ENCODE measurements at regions not wholly inside any gene's neighbourhood (a gene's known extent, or its start where the extent isn't known, plus 50 kb on each side); places are given as distances from the start of the nearest gene placed in this dataset.
"Not testable (repeated sequence)": the region's sequence is repeated elsewhere in the genome, so short reads cannot be mapped to it uniquely, and the experiment has no call there.

DNA sequence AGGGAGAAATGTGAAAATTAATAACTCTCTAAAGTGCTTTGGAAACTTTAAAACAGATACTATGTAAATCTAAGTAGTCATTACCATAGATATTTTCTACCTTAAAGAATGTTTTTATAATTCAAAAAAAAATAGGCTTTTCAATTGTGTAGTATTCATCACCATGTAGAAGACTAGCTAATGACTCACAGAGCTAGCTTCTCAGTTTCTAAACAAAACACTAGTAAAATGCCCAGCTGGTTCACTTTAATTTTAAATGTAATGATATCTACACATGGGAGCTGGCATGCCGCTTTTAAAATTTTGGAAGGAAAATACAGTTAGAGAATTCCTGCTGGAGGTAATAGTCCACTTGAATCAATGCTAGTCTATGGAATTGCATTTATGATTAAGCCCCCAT is 509.8 kb downstream of the CSNK1G3 start (continued):
- no peak for TF ChIP-seq REST (IDR thresholded peaks at IDR 0.05; ENCODE audit: low read depth)

DNA sequence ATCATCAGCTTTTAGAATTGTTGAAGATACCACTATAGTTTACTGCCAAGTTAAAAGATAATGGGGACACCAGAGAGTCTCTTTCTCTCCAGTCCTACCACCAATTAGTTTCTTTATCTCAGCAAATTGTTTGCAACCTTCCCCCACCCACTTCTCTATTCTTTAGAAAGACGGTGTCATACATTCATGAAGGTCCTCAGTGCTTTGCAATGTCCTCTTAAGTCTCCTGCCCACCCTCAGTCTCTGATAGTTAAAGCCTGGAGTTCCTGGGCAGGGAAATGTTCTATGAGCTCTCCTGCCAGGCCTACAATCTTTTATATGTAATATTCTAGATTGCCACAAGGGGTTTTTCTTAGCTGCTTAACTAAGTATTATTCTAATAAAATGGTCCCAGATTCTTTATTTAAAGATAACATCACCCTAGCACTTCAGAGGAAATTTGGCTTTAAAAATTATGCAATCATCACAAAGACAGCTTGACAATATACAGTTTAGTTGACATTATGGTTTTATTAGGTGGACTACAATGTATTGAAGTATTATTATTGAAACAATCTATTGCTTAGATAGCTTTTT is 509.2 kb downstream of the CSNK1G3 start:
- ATAC-seq (no peak), DNase-seq (ENCODE audit: low read depth, low spot score) (no peak)
- ChIA-PET RAD21 (ENCODE audit: low non-redundant PET in 1 of 2, low total read pairs in 2 of 2, uncharacterized antibody in 2 of 2, unreplicated experiment in 2 of 2) (no interaction called here), POLR2A (no interaction called here), CTCF (no interaction called here)
- no TSS peak for BruUV-seq (replicated peaks)
- no peaks in the 10 kb centered on the region for H3K27me3 ChIP-seq (ENCODE audit: insufficient read depth, low read length)
- peak overlapping the region; percentile 22 for H2AFZ ChIP-seq (ENCODE audit: low read depth, low read length, poor library complexity, severe bottlenecking)
- H3K9ac ChIP-seq (ENCODE audit: low read length) = no peak overlapping the region
- H3K4me2 ChIP-seq (ENCODE audit: low read length) = no peak overlapping the region
- intact Hi-C loops (cut with micrococcal nuclease) = no loop called here
- TF ChIP-seq, protein P1, sequence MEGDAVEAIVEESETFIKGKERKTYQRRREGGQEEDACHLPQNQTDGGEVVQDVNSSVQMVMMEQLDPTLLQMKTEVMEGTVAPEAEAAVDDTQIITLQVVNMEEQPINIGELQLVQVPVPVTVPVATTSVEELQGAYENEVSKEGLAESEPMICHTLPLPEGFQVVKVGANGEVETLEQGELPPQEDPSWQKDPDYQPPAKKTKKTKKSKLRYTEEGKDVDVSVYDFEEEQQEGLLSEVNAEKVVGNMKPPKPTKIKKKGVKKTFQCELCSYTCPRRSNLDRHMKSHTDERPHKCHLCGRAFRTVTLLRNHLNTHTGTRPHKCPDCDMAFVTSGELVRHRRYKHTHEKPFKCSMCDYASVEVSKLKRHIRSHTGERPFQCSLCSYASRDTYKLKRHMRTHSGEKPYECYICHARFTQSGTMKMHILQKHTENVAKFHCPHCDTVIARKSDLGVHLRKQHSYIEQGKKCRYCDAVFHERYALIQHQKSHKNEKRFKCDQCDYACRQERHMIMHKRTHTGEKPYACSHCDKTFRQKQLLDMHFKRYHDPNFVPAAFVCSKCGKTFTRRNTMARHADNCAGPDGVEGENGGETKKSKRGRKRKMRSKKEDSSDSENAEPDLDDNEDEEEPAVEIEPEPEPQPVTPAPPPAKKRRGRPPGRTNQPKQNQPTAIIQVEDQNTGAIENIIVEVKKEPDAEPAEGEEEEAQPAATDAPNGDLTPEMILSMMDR (IDR thresholded peaks at IDR 0.05 in 2 of 3, conservative IDR thresholded peaks at IDR 0.05 in 1 of 3; ENCODE audit: borderline replicate concordance in 1 of 3, insufficient read depth in 1 of 3, low read depth in 2 of 3, low read length in 2 of 3) = peak in 1 of 3 experiments; percentile 5; a peak in 1 of 6 replicates
- TF ChIP-seq CEBPB (IDR thresholded peaks at IDR 0.05; ENCODE audit: low read depth) (no peak), EGR1 (IDR thresholded peaks at IDR 0.05; ENCODE audit: low read depth) (no peak), POLR2AphosphoS5 (IDR thresholded peaks at IDR 0.05; ENCODE audit: low read depth, low read length) (no peak)
- H4K20me1 ChIP-seq (ENCODE audit: insufficient read depth) = no peaks in the 10 kb centered on the region
- H3K79me2 ChIP-seq (ENCODE audit: insufficient read depth, low read length) = no peaks in the 10 kb centered on the region
- no peak overlapping the region for H3K4me3 ChIP-seq (replicated peaks in 1 of 2; ENCODE audit: low read depth in 1 of 2, low read length in 2 of 2)
- H3K9me2 ChIP-seq (ENCODE audit: insufficient read depth) = no peaks in the 10 kb centered on the region
- no peaks in the 10 kb centered on the region for H3K4me1 ChIP-seq (ENCODE audit: control insufficient read depth in 1 of 2, insufficient read depth in 2 of 2, low read length in 2 of 2)
- H3K27ac ChIP-seq (ENCODE audit: low read depth, low read length) = no peak overlapping the region
- no peaks in the 10 kb centered on the region for H3K9me3 ChIP-seq (ENCODE audit: control insufficient read depth in 1 of 2, insufficient read depth in 1 of 2, low read depth in 1 of 2, low read length in 2 of 2)
- H3K36me3 ChIP-seq (ENCODE audit: control insufficient read depth in 1 of 2, insufficient read depth in 2 of 2, low read length in 2 of 2) = no peaks in the 10 kb centered on the region

DNA sequence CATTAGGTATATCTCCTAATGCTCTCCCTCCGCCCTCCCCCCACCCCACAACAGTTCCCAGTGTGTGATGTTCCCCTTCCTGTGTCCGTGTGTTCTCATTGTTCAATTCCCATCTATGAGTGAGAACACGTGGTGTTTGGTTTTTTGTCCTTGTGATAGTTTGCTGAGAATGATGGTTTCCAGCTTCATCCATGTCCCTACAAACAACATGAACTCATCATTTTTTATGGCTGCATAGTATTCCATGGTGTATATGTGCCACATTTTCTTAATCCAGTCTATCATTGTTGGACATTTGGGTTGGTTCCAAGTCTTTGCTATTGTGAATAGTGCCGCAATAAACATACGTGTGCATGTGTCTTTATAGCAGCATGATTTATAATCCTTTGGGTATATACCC is 505.3 kb downstream of the CSNK1G3 start:
- POLR2A ChIA-PET; DNase-seq (ENCODE audit: low read depth, low spot score); H3K36me3 ChIP-seq (ENCODE audit: control insufficient read depth in 1 of 2, insufficient read depth in 2 of 2, low read length in 2 of 2); intact Hi-C loops (cut with micrococcal nuclease); H3K9me2 ChIP-seq (ENCODE audit: insufficient read depth); H3K4me1 ChIP-seq (ENCODE audit: control insufficient read depth in 1 of 2, insufficient read depth in 2 of 2, low read length in 2 of 2); ATAC-seq; H3K27me3 ChIP-seq (ENCODE audit: insufficient read depth, low read length); H3K9ac ChIP-seq (ENCODE audit: low read length); H3K27ac ChIP-seq (ENCODE audit: low read depth, low read length); H4K20me1 ChIP-seq (ENCODE audit: insufficient read depth); H3K9me3 ChIP-seq (ENCODE audit: control insufficient read depth in 1 of 2, insufficient read depth in 1 of 2, low read depth in 1 of 2, low read length in 2 of 2); H3K4me3 ChIP-seq (replicated peaks in 1 of 2; ENCODE audit: low read depth in 1 of 2, low read length in 2 of 2); CTCF ChIA-PET; BruUV-seq (replicated peaks); RAD21 ChIA-PET (ENCODE audit: low non-redundant PET in 1 of 2, low total read pairs in 2 of 2, uncharacterized antibody in 2 of 2, unreplicated experiment in 2 of 2); H3K4me2 ChIP-seq (ENCODE audit: low read length); H2AFZ ChIP-seq (ENCODE audit: low read depth, low read length, poor library complexity, severe bottlenecking); H3K79me2 ChIP-seq (ENCODE audit: insufficient read depth, low read length): not testable (repeated sequence)

Measured in HCT116 (cell line).